ENCODE measurements at regions not wholly inside any gene's neighbourhood (a gene's known extent, or its start where the extent isn't known, plus 50 kb on each side); places are given as distances from the start of the nearest gene placed in this dataset.

GRCh38 chr2:59029058-59029457 lies 787.9 kb upstream of the FANCL start:
- DNase-seq: no peak

GRCh38 chr2:59027320-59027719 lies 786.2 kb upstream of the FANCL start:
- DNase-seq: no peak
- TF ChIP-seq POLR2A (IDR thresholded peaks at IDR 0.05) (no peak), CTCF (IDR thresholded peaks at IDR 0.05) (no peak)
- Histone ChIP-seq H3K36me3 (no peaks in the 10 kb centered on the region), H3K9me3 (no peaks in the 10 kb centered on the region), H3K27ac (no peak overlapping the region), H3K27me3 (no peaks in the 10 kb centered on the region), H3K4me1 (no peaks in the 10 kb centered on the region), H3K4me3 (no peak overlapping the region)
- intact Hi-C loops (cut with DNase I; ENCODE audit: low total_unique reads): no loop called here

More at GRCh38 chr2:59029058-59029457, 787.9 kb upstream of the FANCL start:
- intact Hi-C loops (cut with DNase I; ENCODE audit: low total_unique reads): no loop called here
- no peak overlapping the region for H3K4me3 ChIP-seq
- TF ChIP-seq CTCF (IDR thresholded peaks at IDR 0.05): no peak
- no peak for TF ChIP-seq POLR2A (IDR thresholded peaks at IDR 0.05)
- no peak overlapping the region for H3K27ac ChIP-seq
- no peaks in the 10 kb centered on the region for H3K4me1 ChIP-seq
- no peaks in the 10 kb centered on the region for H3K9me3 ChIP-seq
- H3K27me3 ChIP-seq: no peaks in the 10 kb centered on the region
- H3K36me3 ChIP-seq: no peaks in the 10 kb centered on the region

- no peak overlapping the region for H3K4me3 ChIP-seq
- no peaks in the 10 kb centered on the region for H3K36me3 ChIP-seq
- DNase-seq: no peak
- H3K4me1 ChIP-seq: no peaks in the 10 kb centered on the region
- no peak overlapping the region for H3K27ac ChIP-seq
- H3K27me3 ChIP-seq: no peaks in the 10 kb centered on the region
- intact Hi-C loops (cut with DNase I; ENCODE audit: low total_unique reads): no loop called here
- H3K9me3 ChIP-seq: no peaks in the 10 kb centered on the region
- TF ChIP-seq POLR2A (IDR thresholded peaks at IDR 0.05) (no peak), CTCF (IDR thresholded peaks at IDR 0.05) (peak; percentile 30 to 50 (median 40))
Observed at GRCh38 chr2:59025157-59025757, 784.1 kb upstream of the FANCL start.

- no peaks in the 10 kb centered on the region for H3K9me3 ChIP-seq
- H3K27ac ChIP-seq: no peak overlapping the region
- H3K27me3 ChIP-seq: no peaks in the 10 kb centered on the region
- H3K4me3 ChIP-seq: no peak overlapping the region
- TF ChIP-seq POLR2A (IDR thresholded peaks at IDR 0.05): no peak
- no peak for TF ChIP-seq CTCF (IDR thresholded peaks at IDR 0.05)
- intact Hi-C loops (cut with DNase I; ENCODE audit: low total_unique reads): no loop called here
- no peak for DNase-seq
- H3K4me1 ChIP-seq: no peaks in the 10 kb centered on the region
- no peaks in the 10 kb centered on the region for H3K36me3 ChIP-seq
Observed at GRCh38 chr2:59021786-59022185, 780.7 kb upstream of the FANCL start.

GRCh38 chr2:59019566-59020159 lies 778.5 kb upstream of the FANCL start:
- DNase-seq: no peak
- H3K4me3 ChIP-seq: peak overlapping the region in 1 of 2 donors; percentile 15
- TF ChIP-seq POLR2A (IDR thresholded peaks at IDR 0.05) (no peak), CTCF (IDR thresholded peaks at IDR 0.05) (no peak)
- no peaks in the 10 kb centered on the region for H3K9me3 ChIP-seq
- H3K27ac ChIP-seq: peak overlapping the region; percentile 53 to 56
- intact Hi-C loops (cut with DNase I; ENCODE audit: low total_unique reads): no loop called here
- H3K36me3 ChIP-seq: no peaks in the 10 kb centered on the region
- H3K27me3 ChIP-seq: no peaks in the 10 kb centered on the region
- no peaks in the 10 kb centered on the region for H3K4me1 ChIP-seq
